ENCODE measurements at regions not wholly inside any gene's neighbourhood (a gene's known extent, or its start where the extent isn't known, plus 50 kb on each side); places are given as distances from the start of the nearest gene placed in this dataset.
A peak's percentile ranks its signal among the peaks of the same experiment; 100 is the strongest.

DNA sequence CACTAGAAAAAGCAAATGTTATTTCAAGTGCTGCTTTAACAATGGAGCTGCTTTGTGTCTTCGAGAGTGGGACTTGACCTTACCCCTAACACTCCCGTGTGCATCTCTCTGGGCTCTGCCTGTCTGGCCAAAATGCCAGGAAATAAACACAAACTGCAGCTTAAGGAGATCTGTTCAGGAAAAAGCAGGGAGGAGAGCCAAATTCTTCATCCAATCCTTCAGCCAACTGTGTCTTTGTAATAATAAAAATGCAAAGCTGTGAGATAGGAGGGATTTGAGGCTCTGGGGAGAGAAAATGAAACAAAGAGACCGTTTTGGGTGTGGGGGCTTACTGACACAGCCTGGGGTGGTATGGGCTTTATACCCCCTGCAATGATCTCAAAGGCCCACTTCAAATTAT, 85.8 kb upstream of the WSCD2 start:
- DNase-seq: peak; percentile 29

DNA sequence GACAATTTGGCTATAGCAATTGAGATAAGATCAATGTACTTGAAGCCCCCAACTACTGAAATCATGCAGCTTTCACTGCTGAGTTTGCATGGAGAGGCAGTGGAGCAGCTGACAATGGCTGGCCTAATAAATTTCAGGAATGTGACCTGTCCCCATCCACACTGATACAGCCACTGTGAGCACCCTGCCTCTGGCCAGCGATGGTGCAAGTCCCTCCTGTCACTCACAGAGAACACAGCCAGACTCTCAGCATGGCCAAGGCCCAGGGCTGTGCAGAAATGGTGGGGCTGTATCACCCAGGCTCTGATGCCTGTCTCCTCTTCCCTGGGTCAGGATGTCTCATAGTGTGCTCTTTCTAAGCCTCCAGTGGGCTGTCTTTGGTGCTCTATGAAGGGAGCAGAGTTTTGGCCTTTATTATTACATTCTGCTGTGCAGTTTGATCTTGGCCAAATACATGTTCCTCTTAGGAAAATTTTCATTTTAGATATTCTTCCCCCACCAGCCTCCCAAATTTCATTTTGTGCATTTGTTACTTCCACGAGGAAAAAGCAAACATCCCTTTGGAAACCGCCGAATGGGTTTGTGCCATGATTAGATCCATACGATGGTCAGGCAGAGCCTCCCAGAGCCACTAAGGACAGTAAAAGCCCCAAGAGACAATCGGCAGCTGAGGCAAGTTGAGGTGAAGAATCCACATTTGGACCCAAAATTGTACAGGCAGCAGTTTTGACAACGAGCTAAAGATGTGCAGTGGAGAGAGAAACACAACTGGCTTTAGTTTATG, 85.1 kb upstream of the WSCD2 start:
- DNase-seq: no peak

DNA sequence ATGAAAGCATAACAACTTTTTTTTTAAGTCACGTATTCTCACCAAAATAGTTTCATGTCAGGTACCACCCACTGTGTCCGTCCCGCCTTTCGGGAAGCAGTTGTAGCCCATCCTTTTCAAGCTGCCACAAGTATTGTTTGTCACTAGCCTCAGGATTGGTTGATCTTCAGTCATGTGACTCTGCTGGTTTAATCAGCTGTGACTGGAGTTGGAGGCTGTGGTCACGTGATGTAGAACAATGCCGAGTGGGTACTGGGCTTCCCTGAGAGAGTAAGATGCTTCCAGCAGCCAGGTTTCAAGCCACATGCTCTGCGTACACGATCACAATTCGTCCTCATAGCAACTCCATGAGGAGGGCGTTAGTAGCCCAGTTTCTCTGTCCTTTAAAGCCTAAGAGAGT, 83.0 kb upstream of the WSCD2 start:
- DNase-seq: no peak

DNA sequence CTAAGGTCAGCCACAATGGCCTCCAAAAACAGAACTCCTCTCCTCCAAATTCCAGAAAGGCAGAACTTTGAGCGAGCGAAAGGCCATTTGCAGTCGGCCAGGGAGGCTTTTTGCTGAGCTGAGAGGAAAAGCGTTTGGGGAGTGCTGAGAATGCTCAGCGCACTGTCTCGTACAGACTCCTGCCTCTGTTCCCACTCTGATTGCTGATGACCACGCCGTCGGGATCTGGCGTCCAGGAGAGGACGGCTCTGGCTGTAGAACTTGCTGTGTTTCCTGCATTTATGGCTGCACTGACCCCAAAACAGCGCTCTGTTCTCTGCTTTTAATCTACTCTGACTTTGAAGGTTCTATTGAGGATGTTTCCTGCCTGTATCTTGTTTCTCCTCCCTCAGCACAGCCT, 82.4 kb upstream of the WSCD2 start:
- no peak for DNase-seq

DNA sequence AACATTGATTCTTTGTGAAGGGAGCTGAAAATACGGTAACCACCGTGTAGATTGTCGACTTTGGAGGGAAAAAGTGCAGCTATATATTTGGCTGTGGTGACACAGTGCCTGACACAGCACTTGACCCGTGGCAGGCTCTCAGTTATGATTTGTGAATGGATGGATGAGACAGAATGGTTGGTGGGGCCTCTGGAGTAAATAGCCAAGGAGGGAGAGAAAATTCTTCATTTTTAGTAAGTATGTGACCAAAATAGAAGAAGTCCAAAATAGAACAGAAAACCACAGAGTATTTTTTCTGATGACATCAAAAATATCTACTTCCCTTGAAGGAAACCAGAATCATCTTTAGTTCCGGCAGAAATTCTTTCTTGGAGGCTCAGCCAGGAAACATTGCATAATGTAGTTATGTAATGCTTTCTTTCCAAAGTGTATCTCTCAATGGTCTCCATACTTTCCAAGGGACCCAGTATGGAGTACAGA, 82.0 kb upstream of the WSCD2 start:
- no peak for DNase-seq

DNA sequence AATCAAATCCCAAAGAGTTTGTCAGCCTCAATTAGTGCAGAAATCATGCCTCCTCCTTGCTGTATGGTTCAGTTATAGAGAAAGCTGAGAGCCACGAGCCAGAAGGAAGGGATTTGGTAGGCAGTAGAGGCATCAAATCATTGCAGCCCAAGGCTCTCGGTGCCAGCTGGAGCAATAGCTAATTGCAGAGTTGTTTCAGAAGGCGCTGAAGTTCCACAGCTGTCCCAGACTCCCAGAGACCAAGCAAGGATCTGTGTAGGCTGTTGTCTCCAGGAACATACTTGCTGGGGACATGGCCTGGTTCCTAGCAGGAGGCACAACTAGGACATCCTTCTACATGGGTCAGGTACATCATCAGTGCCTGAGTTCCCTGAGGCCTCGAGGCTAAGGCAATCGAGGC, 80.4 kb upstream of the WSCD2 start:
- DNase-seq: no peak

DNA sequence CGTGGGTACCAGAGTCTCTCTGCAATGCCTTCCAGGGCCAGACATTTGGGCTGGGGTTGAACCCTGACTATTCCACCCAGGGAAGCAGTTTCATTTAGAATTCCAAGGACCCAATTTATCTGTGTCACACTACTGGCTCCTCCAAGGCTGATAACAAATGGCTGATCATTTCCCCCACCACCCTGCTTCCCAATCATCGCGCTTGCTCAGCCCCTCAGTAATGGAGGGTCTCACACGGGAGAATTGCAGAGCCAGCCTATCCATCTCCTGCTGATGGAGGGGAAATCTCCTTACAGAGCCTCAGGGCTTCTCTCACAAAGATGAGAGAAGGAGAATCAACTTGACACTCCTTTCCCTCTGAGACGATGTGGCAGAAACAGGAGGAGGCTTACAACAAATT, 78.4 kb upstream of the WSCD2 start:
- DNase-seq: no peak

DNA sequence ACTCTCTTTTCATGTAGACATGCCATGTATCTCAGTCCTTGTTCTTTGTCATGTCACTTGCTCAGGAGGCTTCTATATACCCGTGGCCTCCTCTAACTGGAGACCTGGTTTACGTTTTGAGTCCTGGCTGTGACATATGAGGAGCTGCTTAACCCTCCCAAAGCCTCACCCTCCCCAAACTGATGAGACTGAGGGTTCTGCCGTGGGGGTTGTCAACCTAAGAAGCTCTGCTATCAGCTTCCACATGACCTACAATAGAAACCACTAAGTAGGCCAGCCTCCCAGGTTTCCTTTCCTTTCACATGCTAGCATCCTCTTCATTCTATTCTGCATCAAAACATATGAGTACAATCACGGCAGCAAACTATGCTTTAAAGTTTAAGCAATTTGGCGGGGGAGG, 76.8 kb upstream of the WSCD2 start:
- no peak for DNase-seq

DNA sequence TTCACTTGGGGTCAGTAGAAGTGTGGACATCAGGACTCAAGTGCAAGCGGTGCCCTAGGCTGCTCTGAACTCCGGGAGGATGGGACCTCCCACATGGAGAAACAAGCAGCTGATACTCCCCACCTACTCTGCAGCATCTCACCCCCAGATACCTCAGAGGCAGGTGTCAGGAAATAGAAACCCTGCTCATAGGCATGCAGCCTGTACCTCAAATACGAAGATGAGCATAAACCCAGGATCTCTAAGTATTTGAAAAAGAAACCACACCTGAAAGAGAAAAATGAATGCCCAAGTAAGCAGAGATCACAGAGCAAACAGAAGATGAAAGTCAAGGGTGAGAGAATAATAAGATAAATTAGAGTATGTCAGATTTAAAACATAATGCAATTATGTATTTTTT, 75.6 kb upstream of the WSCD2 start:
- DNase-seq: no peak

DNA sequence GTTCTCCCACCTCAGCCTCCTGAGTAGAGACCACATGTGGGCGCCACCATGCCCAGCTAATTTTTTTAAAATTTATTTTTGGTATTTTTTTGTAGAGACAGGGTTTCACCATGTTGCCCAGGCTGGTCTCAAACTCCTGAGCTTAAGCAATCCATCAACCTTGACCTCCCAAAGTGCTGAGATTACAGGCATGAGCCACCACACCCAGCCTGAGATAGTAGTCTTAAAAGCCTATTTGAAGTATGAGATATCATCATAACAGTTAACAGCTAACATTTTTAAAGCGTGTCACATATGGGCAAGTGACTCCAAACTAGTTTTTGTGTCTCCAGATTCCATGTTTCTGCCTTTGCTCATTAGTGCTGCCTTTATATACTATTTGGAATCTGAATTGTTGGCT, 74.6 kb upstream of the WSCD2 start:
- DNase-seq: no peak

DNA sequence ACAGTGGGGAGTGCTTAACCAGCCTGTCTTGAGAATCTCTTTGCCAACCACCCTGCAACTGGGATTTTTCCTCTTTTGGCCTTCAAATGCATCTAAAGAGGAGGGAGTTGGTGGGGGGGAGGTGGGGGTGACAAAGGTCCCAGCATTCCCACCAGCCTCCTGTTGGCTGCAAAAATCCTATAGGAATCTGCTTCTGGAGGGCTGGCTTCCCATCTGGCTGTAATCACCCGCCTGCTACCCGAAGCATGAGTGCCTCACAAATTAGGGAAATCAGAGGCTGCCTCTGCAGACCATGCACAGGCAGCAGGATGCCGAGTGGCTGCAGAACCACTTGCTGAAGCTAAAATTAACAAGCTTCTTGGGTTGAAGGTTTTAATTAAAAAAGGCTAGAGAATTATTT, 73.9 kb upstream of the WSCD2 start:
- DNase-seq: no peak

DNA sequence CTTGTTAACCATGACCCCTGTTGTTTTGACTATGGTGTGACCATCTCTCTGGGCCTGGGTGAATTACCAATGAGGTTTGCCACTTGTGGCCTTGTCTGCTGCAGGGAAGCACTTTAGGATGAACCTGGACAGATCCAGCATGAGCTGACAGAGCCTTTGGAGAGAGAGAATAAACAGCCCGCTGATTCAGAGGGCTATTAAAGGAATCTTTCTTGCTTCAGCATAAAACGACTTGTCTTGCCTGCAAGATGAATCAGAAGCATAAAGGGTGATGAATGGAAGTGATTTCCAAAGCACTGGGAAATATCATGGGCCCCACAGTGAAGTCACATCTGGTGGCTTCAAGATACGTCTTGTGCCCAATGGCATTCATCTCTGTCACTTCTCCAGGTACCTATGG, 69.0 kb upstream of the WSCD2 start:
- no peak for DNase-seq

DNA sequence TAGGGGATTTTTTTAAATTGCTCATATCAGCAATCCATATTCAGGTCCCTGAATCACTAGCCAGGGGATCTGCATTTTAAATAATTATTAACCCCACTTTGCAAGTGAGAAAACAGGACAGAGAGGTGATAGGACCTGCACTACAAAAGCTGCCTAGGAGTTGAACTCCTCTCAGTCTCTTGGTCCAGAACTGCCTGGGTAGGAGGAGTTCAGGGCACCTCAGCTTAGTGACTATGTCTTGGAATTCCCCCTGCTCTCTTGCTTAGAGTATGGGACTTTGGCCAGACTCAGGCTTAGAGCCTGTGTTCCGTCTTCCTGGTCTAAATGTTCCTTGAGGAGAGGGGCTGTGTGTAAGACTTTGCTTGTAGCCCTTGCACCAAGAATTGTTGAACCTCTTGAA, 68.2 kb upstream of the WSCD2 start:
- DNase-seq: no peak

DNA sequence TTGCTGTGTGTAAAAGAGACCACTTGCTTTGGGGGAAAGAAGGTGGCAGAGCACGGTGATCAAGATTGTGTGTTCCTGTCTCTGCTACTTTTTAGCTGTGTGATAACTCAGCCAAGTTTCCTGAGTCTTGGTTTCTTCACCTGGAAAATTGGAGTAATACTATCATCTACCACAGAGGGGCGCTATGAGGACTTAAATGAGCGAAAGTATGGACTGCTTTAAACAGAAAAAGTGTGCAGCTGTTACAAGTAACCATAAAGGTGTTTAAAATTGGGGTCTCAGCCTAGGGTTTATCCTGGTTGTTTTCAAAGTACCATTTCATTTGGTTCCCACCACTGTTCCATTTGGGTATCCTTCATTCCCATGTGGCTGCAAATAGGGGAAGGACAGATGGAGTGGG, 65.9 kb upstream of the WSCD2 start:
- no peak for DNase-seq

DNA sequence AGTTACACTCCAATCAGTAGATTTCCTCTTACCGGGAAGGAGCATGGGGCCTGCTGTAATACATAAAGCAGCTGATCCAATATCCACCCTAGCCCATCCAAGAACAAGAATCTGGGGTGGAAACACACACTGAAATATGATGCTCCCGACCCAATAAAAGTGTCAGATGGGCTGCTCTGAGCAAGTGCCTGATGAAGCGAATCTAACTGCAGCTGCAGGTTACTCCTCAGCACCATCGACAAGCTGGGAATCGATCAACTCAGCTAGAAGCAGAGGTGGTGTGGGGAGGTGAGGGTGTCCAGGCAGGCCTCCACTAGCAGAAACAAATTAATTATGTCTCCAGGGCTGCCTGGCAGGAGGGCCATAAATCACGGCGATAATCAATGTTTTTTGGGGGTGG, 64.0 kb upstream of the WSCD2 start:
- no peak for DNase-seq

DNA sequence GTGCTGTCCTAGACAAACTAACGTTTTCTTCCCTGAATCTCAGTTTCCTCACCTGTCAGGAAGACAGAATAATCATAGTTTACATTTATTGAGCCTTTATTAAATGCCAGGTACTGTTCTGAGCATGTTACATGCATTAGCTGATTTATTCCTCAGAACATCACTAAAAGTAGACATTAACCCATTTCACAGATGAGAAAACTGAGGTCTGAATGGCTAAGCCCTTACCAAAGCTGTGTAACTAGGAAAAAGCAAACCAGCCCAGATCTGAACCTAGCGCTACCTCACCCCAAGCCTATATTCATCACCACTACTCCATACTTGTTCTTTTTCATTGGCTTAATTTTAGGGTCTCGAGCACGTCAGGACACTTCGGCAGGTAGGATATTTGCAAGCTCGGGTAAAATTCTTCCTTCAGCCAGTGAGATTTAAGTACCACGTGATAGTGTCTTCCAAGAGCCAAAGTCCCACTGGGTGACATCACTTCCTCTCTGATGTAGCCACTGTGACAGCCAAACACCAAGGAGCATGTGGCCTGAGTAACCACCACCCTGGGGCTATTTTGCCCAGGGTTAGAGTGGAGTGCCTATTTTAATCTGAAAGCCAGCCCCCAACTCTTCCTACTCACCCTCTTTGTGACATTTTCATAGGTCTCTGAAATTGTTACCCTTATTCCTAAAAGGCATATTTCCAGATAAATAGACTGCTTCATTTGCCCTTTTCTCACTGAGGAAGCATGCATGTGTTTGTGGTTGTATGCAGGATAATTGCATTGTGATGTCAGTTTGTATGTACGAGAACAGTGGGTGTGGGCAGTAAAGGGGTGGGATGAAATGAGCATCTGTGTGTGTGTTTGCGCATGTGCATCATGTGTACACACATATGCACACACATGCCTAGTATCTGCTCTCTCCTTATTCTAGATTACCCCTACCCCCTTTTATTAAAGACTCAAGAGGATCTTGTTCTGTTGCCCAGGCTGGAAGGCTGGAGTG, 62.2 kb upstream of the WSCD2 start:
- DNase-seq: no peak

DNA sequence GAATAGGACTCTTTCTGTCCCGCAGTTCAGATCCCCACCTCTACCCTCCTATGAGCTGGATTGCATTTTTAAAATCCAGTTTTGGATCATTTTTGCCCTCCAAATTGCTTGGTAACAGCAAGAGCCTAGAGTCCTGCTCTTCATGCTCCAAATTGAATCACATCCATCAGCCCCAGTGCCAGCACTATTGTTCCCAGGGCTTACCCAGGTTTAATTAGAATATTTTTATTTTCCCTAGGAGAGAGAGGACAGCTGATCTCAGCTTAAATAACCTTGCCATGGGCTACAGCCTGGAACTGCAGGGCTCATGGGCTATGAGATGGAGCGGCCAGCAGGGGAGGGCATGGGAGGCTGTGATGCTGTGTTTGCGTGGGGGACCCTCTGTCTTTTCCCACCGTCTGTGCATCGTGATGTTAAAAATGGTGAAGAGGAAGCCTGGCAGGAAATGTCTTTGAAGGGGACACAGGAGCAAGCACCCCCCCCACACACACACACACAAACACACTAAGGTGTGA, 59.4 kb upstream of the WSCD2 start:
- no peak for DNase-seq

DNA sequence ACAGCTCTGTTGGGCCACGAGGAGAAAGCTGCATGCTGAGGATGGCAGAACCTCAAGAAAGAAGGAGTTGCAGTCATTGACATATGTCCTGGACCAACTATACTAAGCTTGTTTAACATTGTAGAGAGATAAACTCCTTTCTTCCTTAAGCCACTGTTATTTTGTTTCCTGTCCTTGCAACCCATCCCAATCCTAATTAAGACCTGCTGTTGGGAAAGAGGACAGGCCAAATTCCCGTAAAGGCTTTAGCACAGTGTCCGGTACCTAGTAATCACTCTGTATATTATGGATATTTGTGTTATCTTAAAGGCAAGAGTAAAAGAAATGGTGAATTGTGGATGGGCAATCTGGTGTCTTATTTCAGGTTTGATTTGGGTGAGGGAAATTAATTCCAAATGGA, 53.5 kb upstream of the WSCD2 start:
- no peak for DNase-seq

DNA sequence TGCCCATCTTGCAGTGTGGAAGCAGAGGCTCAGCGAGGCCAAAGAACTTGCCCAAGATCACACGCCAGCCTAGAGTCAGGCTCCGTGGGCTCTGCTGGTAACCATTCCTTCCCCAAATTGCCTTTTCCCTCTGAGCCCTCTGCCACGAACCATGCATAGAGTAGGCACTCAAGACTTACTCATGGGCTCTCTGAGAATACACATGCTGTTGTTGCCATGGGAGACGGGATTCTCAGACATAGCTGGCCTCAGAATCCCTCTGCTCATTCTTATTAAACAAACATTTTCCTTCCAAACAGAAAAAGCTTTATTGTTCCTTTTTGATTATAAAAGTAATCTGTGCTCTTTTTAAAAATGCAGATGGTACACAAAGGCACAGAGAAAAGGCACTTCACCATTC, 52.5 kb upstream of the WSCD2 start:
- no peak for DNase-seq

DNA sequence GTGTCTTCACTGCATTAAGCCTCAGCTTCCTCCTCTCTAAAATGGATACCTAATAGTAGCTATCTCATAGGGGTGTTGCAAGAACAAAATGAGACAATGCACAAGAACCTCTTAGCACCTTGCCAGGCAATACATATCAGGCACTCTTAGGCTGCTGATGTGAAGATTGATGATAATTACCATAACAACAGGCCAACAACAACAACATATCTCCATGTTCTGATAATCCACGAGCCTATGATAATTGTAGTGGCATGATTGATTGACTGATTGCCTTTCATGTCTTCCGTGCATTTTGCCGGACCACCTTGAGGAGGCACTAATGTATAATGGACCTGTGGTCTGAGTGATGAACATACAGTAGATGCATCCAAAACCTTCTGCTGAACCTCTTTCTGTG, 50.7 kb upstream of the WSCD2 start:
- DNase-seq: no peak

Measured in NCI-H2029 treated with DMSO at 0.1 percent for 48 hours (cell line).